Anterior cingulate cortex (tissue), 58 donors: ENCODE measurements at regions not wholly inside any gene's neighbourhood (a gene's known extent, or its start where the extent isn't known, plus 50 kb on each side); places are given as distances from the start of the nearest gene placed in this dataset.
"Not testable (repeated sequence)": the region's sequence is repeated elsewhere in the genome, so short reads cannot be mapped to it uniquely, and the experiment has no call there.

Experiments
- DNase-seq, 58 donors: peaks; one replicate each; lab custom pipeline; 2025; lab: John Stamatoyannopoulos, UW

DNA sequence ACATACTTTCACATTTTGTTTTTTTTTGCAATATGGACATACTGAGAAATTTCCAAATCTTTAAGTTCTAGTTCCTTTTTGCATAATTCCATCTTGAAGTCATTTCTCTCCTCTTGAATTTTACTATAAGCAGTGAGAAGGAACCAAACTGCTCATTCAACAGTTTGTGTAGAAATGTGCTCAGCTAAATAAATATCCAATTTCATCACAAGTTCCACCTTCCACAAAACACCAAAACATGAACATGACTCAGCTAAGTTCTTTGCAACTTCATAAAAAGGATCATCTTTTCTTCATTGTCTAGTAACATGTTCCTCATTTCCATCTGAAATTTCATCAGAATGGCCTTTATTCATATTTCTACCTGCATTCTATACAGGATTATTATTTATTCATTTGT is 77.3 kb upstream of the FGF13 start:
- DNase-seq = no peak

DNA sequence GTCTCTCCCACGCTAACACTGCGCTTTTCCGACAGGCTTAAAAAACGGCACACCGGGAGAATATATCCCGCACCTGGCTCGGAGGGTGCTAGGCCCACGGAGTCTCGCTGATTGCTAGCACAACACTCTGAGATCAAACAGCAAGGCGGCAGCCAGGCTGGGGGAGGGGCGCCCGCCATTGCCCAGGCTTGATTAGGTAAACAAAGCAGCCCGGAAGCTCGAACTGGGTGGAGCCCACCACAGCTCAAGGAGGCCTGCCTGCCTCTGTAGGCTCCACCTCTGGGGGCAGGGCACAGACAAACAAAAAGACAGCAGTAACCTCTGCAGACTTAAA is 67.0 kb upstream of the FGF13 start:
- DNase-seq = not testable (repeated sequence)

DNA sequence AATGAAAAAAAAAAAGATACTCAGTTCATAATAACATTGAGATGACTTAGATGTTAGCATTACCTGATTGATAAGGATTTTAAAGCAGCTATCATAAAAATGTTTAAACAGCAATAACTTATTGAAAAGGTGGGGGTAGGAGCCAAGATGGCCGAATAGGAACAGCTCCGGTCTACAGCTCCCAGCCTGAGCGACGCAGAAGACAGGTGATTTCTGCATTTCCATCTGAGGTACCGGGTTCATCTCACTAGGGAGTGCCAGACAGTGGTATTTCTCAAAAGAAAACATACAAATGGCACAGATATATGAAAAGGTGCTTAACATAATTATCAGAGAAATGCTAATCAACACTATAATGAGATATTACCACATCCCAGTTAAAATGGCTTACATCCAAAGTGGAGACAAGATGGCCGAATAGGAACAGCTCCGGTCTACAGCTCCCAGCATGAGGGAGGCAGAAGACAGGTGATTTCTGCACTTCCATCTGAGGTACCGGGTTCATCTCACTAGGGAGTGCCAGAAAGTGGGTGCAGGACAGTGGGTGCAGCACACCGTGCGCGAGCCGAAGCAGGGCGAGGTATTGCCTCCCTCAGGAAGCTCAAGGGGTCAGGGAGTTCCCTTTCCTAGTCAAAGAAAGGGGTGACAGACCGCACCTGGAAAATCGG is 66.5 kb upstream of the FGF13 start:
- not testable (repeated sequence) for DNase-seq

DNA sequence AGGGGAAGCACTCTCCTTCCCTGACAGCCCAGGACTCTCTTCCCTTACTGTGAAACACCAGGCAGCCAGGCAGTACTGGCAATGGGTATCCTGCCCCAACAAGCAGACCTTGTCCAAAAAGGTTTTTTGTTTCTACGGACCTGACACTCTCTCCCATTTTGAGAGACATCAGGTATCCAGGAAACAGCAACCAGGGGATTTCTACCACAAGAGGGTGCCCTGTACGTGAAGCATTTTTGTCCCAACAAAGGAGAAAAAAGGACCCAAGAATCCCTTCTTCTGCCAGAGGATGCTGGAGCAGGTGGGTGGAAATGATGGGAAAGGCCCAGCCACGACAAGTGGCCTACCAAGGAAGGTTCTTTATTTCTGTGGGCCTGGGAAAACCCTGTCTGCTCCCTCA is 65.7 kb upstream of the FGF13 start:
- no peak for DNase-seq

DNA sequence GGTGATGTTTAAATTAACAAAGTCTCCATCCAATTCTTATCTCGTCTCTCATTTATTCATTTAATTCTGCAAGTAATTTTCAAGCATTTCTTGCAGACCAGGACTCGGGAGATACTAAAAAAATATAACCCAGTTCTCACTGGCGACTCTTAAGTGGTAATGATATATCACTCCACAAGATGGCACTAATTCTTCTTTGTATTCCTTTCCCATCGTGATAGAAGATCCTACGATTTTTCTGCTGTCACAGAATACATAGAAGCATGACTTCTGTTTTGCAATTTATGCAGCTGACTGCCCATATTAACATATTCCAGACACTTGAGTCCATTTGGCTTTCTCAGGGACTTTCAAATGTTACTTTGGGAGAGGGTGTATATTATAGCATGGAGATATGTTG is 64.0 kb upstream of the FGF13 start:
- peak in 1 of 58 donors; percentile 1 for DNase-seq

DNA sequence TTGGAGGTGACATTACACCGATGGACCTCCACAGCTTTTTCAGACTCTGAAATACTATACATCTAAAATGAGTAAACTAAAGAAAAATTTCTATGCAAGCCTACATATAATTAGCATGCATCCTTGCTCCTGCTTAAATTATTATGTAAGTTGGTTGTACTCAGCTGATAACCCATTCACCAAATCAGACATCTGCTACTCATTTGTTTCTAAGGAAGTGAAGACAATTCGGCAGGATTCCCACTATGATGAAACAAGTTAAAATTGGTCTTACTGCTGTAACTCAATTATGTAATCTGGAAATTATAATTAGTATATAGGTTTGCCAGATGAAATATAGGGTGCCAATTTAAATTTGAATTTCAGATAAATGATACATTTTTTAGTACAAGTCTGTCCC is 59.5 kb upstream of the FGF13 start:
- no peak for DNase-seq

DNA sequence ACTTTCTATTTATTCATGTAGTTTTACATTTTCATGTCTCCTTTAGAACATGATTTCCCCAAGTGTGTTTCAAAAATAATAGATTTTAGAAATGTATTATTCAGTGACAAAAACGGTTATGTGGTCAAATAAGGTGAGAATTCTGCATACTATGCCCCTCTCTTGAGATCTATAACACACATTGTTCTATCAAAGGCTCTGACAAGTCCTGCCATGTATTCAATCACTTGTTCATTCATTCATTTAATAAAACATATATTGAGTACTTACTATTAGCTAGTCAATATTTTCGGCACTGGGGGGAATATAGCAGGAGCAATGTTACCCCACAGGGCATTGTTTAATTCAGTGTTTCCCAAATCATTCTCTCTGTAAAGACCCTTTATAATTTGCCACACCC is 58.4 kb upstream of the FGF13 start:
- DNase-seq = no peak

DNA sequence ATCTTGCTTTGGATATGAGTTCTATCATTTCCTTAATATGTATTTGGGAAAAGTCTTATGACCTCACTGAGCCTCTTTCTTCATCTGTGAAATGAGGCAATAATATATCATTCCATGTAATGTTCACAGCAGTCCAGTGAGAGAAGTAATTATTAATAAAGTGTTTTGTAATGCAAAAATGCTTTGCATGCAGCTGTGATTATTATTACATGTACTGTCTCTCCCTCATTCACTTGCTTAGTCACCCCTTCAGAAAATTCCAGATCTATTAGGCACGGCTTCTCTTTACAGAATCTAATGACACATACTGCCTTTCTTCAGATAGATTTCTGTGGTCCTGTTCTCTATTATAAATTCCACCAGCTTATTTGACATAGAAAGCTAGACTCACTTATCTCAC is 53.5 kb upstream of the FGF13 start:
- DNase-seq = no peak

DNA sequence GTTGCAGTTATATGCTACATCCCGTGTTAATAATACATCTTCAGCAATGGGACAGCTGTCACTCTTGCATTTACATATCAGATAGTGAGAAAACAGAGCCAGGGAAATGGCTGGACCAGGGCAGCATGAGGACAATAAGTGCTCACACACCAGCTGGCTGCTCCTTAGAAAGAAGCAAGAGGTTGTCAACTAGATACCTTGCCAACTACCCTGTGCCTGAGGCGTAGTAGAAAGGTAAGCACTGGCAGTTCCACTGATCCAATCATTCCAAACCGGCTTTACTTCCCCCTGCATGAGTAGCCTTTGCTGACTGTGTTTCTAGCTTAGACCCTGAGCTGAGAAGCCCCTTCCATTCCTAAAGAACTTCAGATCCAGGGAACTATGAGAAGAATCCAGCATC is 52.2 kb upstream of the FGF13 start:
- DNase-seq = no peak

DNA sequence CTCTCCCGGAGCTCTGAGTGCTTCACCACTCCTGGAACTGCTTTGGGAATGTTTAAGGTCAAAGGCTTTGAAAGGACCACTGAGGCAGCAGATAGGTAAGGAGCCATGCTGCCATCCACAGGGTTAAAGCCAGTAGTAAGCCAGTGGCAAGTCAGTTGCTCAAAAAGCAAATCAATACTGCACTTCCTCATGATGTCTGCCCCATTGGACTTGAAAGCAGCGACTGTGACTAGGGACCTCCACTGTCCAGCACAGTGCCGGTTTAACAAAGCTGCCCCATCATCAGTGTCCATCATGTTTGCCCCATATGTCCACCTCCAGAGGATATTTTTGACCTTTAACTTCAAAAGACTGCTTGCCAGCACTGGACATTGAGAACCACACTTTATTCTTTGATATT is 49.9 kb upstream of the FGF13 start:
- DNase-seq = no peak
